ENCODE measurements at regions not wholly inside any gene's neighbourhood (a gene's known extent, or its start where the extent isn't known, plus 50 kb on each side); places are given as distances from the start of the nearest gene placed in this dataset.

DNA sequence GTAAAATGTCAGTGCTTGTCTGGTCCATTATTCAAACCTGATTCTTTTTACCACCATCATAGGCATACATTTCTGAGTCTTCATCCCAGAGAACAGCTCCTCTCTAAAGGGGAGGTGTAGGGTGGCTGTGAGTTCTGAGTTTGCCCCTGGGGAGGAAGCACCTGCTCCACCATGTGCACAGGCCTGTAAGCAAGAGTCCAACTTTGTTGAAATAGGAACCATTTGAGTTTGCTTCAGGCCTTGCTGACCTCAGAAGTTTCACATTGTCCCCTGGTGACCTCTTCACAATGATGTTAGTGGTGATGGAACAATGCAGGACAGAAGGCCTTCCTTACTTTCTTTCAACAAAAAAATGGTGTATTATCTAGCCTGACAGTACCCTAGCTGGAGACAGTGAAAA lies 54.6 kb upstream of the TOP3B start:
- TF ChIP-seq, protein P1, sequence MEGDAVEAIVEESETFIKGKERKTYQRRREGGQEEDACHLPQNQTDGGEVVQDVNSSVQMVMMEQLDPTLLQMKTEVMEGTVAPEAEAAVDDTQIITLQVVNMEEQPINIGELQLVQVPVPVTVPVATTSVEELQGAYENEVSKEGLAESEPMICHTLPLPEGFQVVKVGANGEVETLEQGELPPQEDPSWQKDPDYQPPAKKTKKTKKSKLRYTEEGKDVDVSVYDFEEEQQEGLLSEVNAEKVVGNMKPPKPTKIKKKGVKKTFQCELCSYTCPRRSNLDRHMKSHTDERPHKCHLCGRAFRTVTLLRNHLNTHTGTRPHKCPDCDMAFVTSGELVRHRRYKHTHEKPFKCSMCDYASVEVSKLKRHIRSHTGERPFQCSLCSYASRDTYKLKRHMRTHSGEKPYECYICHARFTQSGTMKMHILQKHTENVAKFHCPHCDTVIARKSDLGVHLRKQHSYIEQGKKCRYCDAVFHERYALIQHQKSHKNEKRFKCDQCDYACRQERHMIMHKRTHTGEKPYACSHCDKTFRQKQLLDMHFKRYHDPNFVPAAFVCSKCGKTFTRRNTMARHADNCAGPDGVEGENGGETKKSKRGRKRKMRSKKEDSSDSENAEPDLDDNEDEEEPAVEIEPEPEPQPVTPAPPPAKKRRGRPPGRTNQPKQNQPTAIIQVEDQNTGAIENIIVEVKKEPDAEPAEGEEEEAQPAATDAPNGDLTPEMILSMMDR (IDR thresholded peaks at IDR 0.05), result no peak
- TF ChIP-seq EP300 (IDR thresholded peaks at IDR 0.05), result no peak
- no peak for TF ChIP-seq POLR2A (IDR thresholded peaks at IDR 0.05)
- no peak for TF ChIP-seq POLR2AphosphoS5 (IDR thresholded peaks at IDR 0.05)

Data from sigmoid colon (tissue), 4 donors.